ENCODE measurements at regions not wholly inside any gene's neighbourhood (a gene's known extent, or its start where the extent isn't known, plus 50 kb on each side); places are given as distances from the start of the nearest gene placed in this dataset.

- TF ChIP-seq EP300 (IDR thresholded peaks at IDR 0.05; ENCODE audit: low read depth) (no peak), CTCF (IDR thresholded peaks at IDR 0.05) (no peak)
Measured at GRCh38 chr7:63012633-63013183, 985.9 kb upstream of the ZNF722 start.
